Left lung (tissue), 4 donors: ENCODE measurements at regions not wholly inside any gene's neighbourhood (a gene's known extent, or its start where the extent isn't known, plus 50 kb on each side); places are given as distances from the start of the nearest gene placed in this dataset.
A peak's percentile ranks its signal among the peaks of the same experiment; 100 is the strongest.

ENCODE experiments used
- ATAC-seq: fragments of 200-7000 bp; cut with Tn5 transposase; one replicate; pipeline ENCODE4 v1.9.1; 2020; ENCODE audit warnings: moderate library complexity
- DNase-seq, 4 donors: peaks; one replicate each; pipeline ENCODE4 v3.0.0-alpha.2; 2013 to 2020
- H3K27ac ChIP-seq, 2 donors: fragments of 200-600 bp; sonication (generic) in 1 of 2; one replicate each; pipeline versions ENCODE4 v1.5.0 to v1.8.0; 2020 to 2021
- H3K27me3 ChIP-seq, 2 donors: fragments of 200-600 bp; sonication (generic) in 1 of 2; one replicate each; pipeline versions ENCODE4 v1.5.0 to v1.8.0; 2020 to 2021
- H3K36me3 ChIP-seq, 2 donors: fragments of 200-600 bp; sonication (generic) in 1 of 2; one replicate each; pipeline versions ENCODE4 v1.5.0 to v1.8.0; 2020 to 2021
- H3K4me1 ChIP-seq, 2 donors: fragments of 200-600 bp; one replicate each; pipeline ENCODE4 v1.8.0; 2021
- H3K4me3 ChIP-seq, 2 donors: fragments of 200-600 bp; sonication (generic) in 1 of 2; one replicate each; pipeline versions ENCODE4 v1.5.0 to v1.8.0; 2020 to 2021; ENCODE audit warnings: mild to moderate bottlenecking in 1 of 2
- H3K9me3 ChIP-seq, 2 donors: fragments of 200-600 bp; sonication (generic) in 1 of 2; one replicate each; pipeline versions ENCODE4 v1.5.0 to v1.8.0; 2020 to 2021
- intact Hi-C, 2 donors: fragments of 100-400 bp; cut with DNase I; formaldehyde crosslinking; loops; one replicate each; pipeline versions ENCODE4 v1.11.2 to v1.14.2; 2022
- TF ChIP-seq, protein P1 (sequence below), 2 donors: fragments of 200-600 bp; sonication (generic) in 1 of 2; IDR thresholded peaks; one replicate each; pipeline versions ENCODE4 v1.5.0 to v1.8.0; 2021; ENCODE audit warnings: antibody characterized with exemption in 2 of 2
- donor health status: DM: no; HTN: yes; CAD: no.
- donor health status: DM: no; HTN: no; CAD: no.

DNA sequence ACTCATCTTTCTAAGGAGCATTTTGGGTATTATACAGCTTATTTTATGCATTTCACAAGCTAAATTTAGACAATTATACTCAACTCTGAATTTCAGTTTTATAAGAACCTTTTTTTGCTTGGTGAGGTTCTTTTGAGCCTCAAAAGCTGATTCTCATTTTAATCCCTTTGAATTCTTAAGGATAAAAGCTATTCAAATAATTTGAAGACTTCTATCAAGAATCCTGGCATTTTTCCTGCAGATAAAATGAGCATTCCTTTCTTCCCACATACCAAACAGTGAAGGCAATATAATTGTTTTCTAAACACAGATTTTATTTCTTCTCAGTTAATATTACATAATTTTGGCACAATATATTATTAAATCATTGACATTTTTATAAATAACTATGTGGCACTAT lies 118.4 kb upstream of the GPM6A start:
- no peak for ATAC-seq
- DNase-seq = no peak
- Histone ChIP-seq H3K9me3 (no peaks in the 10 kb centered on the region), H3K27ac (no peak overlapping the region), H3K4me3 (no peak overlapping the region), H3K36me3 (no peaks in the 10 kb centered on the region), H3K4me1 (no peaks in the 10 kb centered on the region), H3K27me3 (no peaks in the 10 kb centered on the region)
- intact Hi-C loops = no loop called here
- TF ChIP-seq, protein P1, sequence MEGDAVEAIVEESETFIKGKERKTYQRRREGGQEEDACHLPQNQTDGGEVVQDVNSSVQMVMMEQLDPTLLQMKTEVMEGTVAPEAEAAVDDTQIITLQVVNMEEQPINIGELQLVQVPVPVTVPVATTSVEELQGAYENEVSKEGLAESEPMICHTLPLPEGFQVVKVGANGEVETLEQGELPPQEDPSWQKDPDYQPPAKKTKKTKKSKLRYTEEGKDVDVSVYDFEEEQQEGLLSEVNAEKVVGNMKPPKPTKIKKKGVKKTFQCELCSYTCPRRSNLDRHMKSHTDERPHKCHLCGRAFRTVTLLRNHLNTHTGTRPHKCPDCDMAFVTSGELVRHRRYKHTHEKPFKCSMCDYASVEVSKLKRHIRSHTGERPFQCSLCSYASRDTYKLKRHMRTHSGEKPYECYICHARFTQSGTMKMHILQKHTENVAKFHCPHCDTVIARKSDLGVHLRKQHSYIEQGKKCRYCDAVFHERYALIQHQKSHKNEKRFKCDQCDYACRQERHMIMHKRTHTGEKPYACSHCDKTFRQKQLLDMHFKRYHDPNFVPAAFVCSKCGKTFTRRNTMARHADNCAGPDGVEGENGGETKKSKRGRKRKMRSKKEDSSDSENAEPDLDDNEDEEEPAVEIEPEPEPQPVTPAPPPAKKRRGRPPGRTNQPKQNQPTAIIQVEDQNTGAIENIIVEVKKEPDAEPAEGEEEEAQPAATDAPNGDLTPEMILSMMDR (IDR thresholded peaks at IDR 0.05) = no peak

DNA sequence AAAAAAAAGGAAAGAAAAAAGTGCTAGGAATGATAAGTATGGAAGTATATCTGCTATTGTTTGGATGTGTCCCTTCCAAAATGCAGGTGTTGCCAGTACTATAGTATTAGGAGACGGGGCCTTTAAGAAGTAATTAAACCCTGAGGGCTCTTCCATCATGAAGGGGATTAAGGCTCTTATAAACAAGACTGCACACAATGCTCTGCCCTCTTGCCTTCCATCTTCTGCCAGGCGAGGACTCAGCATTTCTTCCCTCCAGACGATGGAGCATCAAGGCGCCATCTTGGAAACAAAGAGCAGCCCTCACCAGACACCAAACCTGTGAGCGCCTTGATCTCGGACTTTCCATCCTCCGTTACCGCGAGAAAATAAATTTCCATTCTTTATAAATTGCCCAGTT lies 120.1 kb upstream of the GPM6A start:
- ATAC-seq = no peak
- no peak overlapping the region for H3K27ac ChIP-seq
- TF ChIP-seq, protein P1 (IDR thresholded peaks at IDR 0.05) = no peak
- no peaks in the 10 kb centered on the region for H3K36me3 ChIP-seq
- no peaks in the 10 kb centered on the region for H3K27me3 ChIP-seq
- DNase-seq = no peak
- H3K4me3 ChIP-seq = no peak overlapping the region
- intact Hi-C loops = no loop called here
- H3K9me3 ChIP-seq = no peaks in the 10 kb centered on the region
- no peaks in the 10 kb centered on the region for H3K4me1 ChIP-seq

DNA sequence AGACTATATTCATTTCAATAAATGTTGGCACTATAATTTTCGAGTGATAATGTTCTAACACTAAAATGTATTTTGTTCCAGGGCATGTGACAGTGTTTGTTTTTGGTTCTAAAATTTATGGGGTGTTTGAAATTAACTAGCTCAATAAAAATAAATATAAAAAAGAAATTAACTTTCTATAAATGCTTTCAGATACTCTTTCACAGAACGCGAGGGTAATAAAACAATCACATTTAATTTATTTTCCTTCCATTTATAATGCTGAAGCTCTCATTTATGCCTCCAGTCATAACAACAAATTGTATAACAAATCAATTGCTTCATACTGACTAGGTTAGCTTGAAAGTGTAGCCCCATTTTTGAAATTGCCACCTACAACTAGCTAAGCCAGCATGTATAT lies 122.4 kb upstream of the GPM6A start:
- no peak for ATAC-seq

DNA sequence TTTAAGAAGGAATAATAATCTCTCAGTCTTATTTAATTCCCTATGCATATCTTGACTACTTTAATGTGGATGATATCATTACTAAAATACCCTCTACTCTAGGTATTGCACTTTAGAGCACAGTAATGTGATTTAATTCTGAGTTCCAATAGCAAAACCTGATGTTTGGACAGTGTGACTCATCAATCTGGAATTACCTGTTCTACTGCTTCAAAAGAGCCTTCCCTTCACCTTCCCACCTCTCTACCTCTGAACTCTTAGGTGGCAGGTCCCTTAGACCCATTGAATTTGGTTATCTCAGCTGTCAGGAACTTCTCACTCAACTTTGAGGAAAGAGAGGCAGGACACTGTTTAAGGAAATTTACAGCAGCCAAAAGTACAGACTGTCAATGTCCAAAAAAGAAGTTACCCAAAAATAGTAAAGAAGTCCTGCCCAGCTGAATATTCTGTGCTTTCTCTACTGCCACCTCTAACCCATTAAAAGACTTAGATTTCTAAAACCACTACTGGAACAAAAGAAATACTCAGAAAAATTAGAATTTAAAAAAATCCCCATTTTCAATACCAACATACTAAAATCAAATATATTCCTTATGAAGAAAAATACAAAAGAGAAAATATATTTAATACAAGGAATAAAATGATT lies 123.1 kb upstream of the GPM6A start:
- no peaks in the 10 kb centered on the region for H3K4me1 ChIP-seq
- DNase-seq = no peak
- ATAC-seq = peak; percentile 94

More for the DNA sequence above, 122.4 kb upstream of the GPM6A start:
- intact Hi-C loops = no loop called here
- Histone ChIP-seq H3K9me3 (no peaks in the 10 kb centered on the region), H3K27ac (no peak overlapping the region), H3K27me3 (no peaks in the 10 kb centered on the region), H3K36me3 (no peaks in the 10 kb centered on the region), H3K4me1 (no peaks in the 10 kb centered on the region), H3K4me3 (no peak overlapping the region)
- no peak for DNase-seq
- TF ChIP-seq, protein P1 (IDR thresholded peaks at IDR 0.05) = no peak

DNA sequence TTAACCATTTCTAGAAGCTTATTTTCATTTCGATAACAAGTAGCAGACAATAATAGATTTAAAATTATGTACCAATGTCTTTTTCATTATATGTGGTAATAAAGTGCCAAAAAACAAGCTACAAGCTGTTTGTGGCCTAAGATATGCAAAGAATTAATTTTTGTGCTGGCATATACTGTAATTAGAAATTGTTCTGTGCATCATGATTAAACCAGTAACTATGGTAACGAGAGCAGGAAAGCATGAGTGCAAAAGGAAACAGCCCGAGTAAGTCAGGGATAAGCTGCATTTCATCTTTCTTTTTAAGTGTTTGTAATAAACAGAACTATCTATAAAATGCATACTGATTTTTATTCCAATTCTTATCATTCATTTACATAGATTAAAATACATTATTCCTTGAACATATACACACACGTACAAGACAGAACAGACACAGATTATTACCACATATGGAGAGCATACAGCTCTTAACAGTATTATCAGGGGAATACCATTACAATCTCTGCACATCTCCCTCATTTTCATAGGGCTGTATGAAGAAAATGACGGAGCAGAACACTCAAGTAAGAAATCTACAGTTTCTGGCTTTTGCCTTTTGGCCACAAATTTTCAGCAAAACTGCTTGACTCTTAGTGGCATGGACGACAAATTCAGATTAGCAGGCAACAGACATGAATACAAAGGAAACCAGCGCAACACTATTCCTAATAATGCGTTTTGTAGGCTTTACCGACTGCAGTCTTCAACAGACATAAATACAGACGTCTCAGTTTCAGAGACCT lies 121.3 kb upstream of the WDR17 start:
- H3K27me3 ChIP-seq = no peaks in the 10 kb centered on the region
- no peak overlapping the region for H3K27ac ChIP-seq
- peaks cover 0 to 8% of the 10 kb centered on the region in 2 donors for H3K4me1 ChIP-seq
- ATAC-seq (no peak), DNase-seq (no peak)
- no peaks in the 10 kb centered on the region for H3K9me3 ChIP-seq
- intact Hi-C loops = no loop called here
- no peaks in the 10 kb centered on the region for H3K36me3 ChIP-seq
- no peak overlapping the region for H3K4me3 ChIP-seq
- TF ChIP-seq, protein P1 (IDR thresholded peaks at IDR 0.05) = no peak

More for the DNA sequence above, 123.1 kb upstream of the GPM6A start:
- Histone ChIP-seq H3K36me3 (no peaks in the 10 kb centered on the region), H3K27ac (no peak overlapping the region), H3K27me3 (no peaks in the 10 kb centered on the region), H3K4me3 (no peak overlapping the region), H3K9me3 (no peaks in the 10 kb centered on the region)
- intact Hi-C loops = no loop called here
- TF ChIP-seq, protein P1 (IDR thresholded peaks at IDR 0.05) = no peak
